ENCODE measurements at regions not wholly inside any gene's neighbourhood (a gene's known extent, or its start where the extent isn't known, plus 50 kb on each side); places are given as distances from the start of the nearest gene placed in this dataset.
"Not testable (repeated sequence)": the region's sequence is repeated elsewhere in the genome, so short reads cannot be mapped to it uniquely, and the experiment has no call there.

DNA sequence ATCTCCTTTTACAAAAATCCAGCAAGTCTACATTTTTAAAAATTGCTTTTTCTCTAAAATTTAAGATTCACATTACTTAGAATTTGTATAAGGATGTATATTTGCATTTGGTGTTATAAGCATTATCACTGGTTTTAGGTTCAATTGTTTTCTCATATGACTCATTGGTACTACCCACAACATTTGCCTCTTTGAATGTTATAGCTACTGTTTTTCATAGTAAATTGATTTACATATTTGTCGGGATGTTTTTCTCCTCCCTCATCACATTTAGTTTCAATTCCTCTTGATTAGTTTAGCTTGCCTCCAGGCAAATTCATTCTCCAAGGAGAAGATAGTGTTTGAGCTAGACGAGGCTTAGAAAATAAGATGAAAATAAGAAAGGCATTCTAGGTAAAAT is 450.4 kb downstream of the NAV3 start:
- TF ChIP-seq POLR2A (IDR thresholded peaks at IDR 0.05; ENCODE audit: low read depth, low read length); POLR2AphosphoS5 (IDR thresholded peaks at IDR 0.05; ENCODE audit: low read depth, low read length); TAF1 (IDR thresholded peaks at IDR 0.05; ENCODE audit: low read depth, low read length); SPI1 (IDR thresholded peaks at IDR 0.05; ENCODE audit: low read depth, low read length); PAX5 (IDR thresholded peaks at IDR 0.05; ENCODE audit: insufficient read depth, low read length, severe bottlenecking); POU2F2 (IDR thresholded peaks at IDR 0.05; ENCODE audit: low read depth, low read length): not testable (repeated sequence)

Data from GM12891 (cell line).